SK-N-SH (cell line): ENCODE measurements at regions not wholly inside any gene's neighbourhood (a gene's known extent, or its start where the extent isn't known, plus 50 kb on each side); places are given as distances from the start of the nearest gene placed in this dataset.

Source experiments
- CTCF ChIA-PET: fragments of 300-600, 350-600 bp; formaldehyde crosslinking; extraction: SDS; loops from one replicate; lab custom pipeline; 2021; lab: Yijun Ruan, JAX
- POLR2A ChIA-PET: fragments of 350-600 bp; sonication (Branson Sonifier 250); formaldehyde crosslinking; extraction: SDS; loops from one replicate; lab custom pipeline; 2020; ENCODE audit warnings: antibody characterized with exemption, inconsistent platforms; lab: Yijun Ruan, JAX
- DNase-seq: peaks from one replicate; pipeline ENCODE4 v3.0.0; 2012
- H2AFZ ChIP-seq: fragments of 200-600 bp; sonication (generic); 2 replicates; pipeline ENCODE4 v1.8.1; 2016; ENCODE audit warnings: antibody characterized with exemption, mild to moderate bottlenecking, low read depth
- H3F3A ChIP-seq: fragments of 200-600 bp; sonication (generic); replicated peaks from 2 replicates; pipeline ENCODE3; 2016; ENCODE audit warnings: antibody characterized with exemption, mild to moderate bottlenecking; ENCODE audit not compliant: insufficient read depth
- H3K27ac ChIP-seq, 2 experiments: fragments of 200-500 bp in 1 of 2; fragments of 200-600 bp in 1 of 2; sonication (Bioruptor generic) in 1 of 2; sonication (generic), shearing (Covaris generic) in 1 of 2; 2 replicates each; pipeline versions ENCODE4 v1.5.1 to v1.6.1; 2014 to 2016; ENCODE audit warnings: low read depth in 2 of 2, inconsistent platforms in 1 of 2, low read length in 1 of 2, mild to moderate bottlenecking in 1 of 2, mixed read lengths in 1 of 2
- H3K27me3 ChIP-seq: fragments of 200-600 bp; sonication (generic), shearing (Covaris generic); 2 replicates; pipeline ENCODE4 v1.6.1; 2016; ENCODE audit warnings: mixed run types; ENCODE audit not compliant: insufficient read depth
- H3K36me3 ChIP-seq, 2 experiments: fragments of 200-500 bp in 1 of 2; fragments of 200-600 bp in 1 of 2; sonication (Bioruptor generic) in 1 of 2; sonication (generic) in 1 of 2; replicated peaks in 1 of 2; 2 replicates each; pipeline versions ENCODE3 to v1.5.1; 2014 to 2016; ENCODE audit warnings: low read length in 1 of 2, mild to moderate bottlenecking in 1 of 2; ENCODE audit not compliant: insufficient read depth in 2 of 2, control insufficient read depth in 1 of 2
- H3K4me1 ChIP-seq, 2 experiments: fragments of 200-500 bp in 1 of 2; fragments of 200-600 bp in 1 of 2; sonication (Bioruptor generic) in 1 of 2; sonication (generic), shearing (Covaris generic) in 1 of 2; 2 replicates each; pipeline versions ENCODE4 v1.5.1 to v1.6.1; 2014 to 2016; ENCODE audit warnings: low read depth in 1 of 2, low read length in 1 of 2, mixed run types in 1 of 2; ENCODE audit not compliant: insufficient read depth in 2 of 2, control insufficient read depth in 1 of 2
- H3K4me2 ChIP-seq: fragments of 200-600 bp; sonication (generic), shearing (Covaris generic); 2 replicates; pipeline ENCODE4 v1.6.1; 2017; ENCODE audit warnings: mixed run types
- H3K4me3 ChIP-seq, 2 experiments: fragments of 200-500 bp in 1 of 2; fragments of 200-600 bp in 1 of 2; sonication (Bioruptor generic) in 1 of 2; sonication (generic), shearing (Covaris generic) in 1 of 2; 2 replicates each; pipeline versions ENCODE4 v1.5.1 to v1.8.1; 2014 to 2016; ENCODE audit warnings: low read depth in 2 of 2, inconsistent platforms in 1 of 2, low read length in 1 of 2, mild to moderate bottlenecking in 1 of 2, mixed read lengths in 1 of 2, moderate library complexity in 1 of 2
- H3K79me2 ChIP-seq: fragments of 200-600 bp; sonication (generic); 2 replicates; pipeline ENCODE4 v1.8.1; 2017; ENCODE audit warnings: mild to moderate bottlenecking; ENCODE audit not compliant: insufficient read depth
- H3K9ac ChIP-seq: fragments of 200-600 bp; sonication (generic); 2 replicates; pipeline ENCODE4 v1.6.1; 2017; ENCODE audit warnings: mixed run types
- H3K9me2 ChIP-seq: fragments of 200-600 bp; sonication (generic); 2 replicates; pipeline ENCODE4 v1.6.1; 2017; ENCODE audit warnings: mixed run types
- H3K9me3 ChIP-seq: fragments of 200-600 bp; sonication (generic); 2 replicates; pipeline ENCODE4 v1.6.1; 2017; ENCODE audit warnings: mixed run types, mild to moderate bottlenecking, moderate library complexity
- H4K20me1 ChIP-seq: fragments of 200-600 bp; sonication (generic); 2 replicates; pipeline ENCODE4 v1.6.1; 2017; ENCODE audit warnings: mild to moderate bottlenecking, mixed run types; ENCODE audit not compliant: insufficient read depth
- ELF1 ChIP-seq: IDR thresholded peaks from 2 replicates; pipeline ENCODE4 v1.4.0; 2012
- EP300 ChIP-seq, 2 experiments: IDR thresholded peaks; 2 replicates each; pipeline versions ENCODE4 v1.4.0 to v1.6.1; 2012; ENCODE audit warnings: borderline replicate concordance in 1 of 2, low read depth in 1 of 2, low read length in 1 of 2
- FOXJ3 ChIP-seq: sonication (generic); formaldehyde crosslinking; IDR thresholded peaks from 2 replicates; pipeline ENCODE4 v1.5.1; 2020; ENCODE audit warnings: mild to moderate bottlenecking, missing genetic modification reagents
- FOXM1 ChIP-seq: IDR thresholded peaks from 2 replicates; pipeline ENCODE4 v1.4.0; 2012; ENCODE audit warnings: low read depth, mild to moderate bottlenecking
- GABPA ChIP-seq: IDR thresholded peaks from 2 replicates; pipeline ENCODE4 v1.4.0; 2012; ENCODE audit warnings: low read depth, mild to moderate bottlenecking
- MAX ChIP-seq: IDR thresholded peaks from 2 replicates; pipeline ENCODE4 v1.4.0; 2012; ENCODE audit warnings: low read depth
- MEF2A ChIP-seq: IDR thresholded peaks from 2 replicates; pipeline ENCODE4 v1.4.0; 2012; ENCODE audit warnings: low read depth, borderline replicate concordance
- NFIC ChIP-seq: IDR thresholded peaks from 2 replicates; pipeline ENCODE4 v1.4.0; 2012; ENCODE audit warnings: borderline replicate concordance
- PBX3 ChIP-seq: IDR thresholded peaks from 2 replicates; pipeline ENCODE4; 2012
- RAD21 ChIP-seq: IDR thresholded peaks from 2 replicates; pipeline ENCODE4 v1.6.1; 2012; ENCODE audit warnings: mild to moderate bottlenecking, low read length
- REST ChIP-seq: IDR thresholded peaks from 2 replicates; pipeline ENCODE4 v1.6.1; 2012; ENCODE audit warnings: mild to moderate bottlenecking, low read depth, low read length, moderate library complexity
- RXRA ChIP-seq: IDR thresholded peaks from 2 replicates; pipeline ENCODE4 v1.4.0; 2012; ENCODE audit warnings: low read depth, mild to moderate bottlenecking, borderline replicate concordance
- TEAD4 ChIP-seq: IDR thresholded peaks from 2 replicates; pipeline ENCODE4 v1.4.0; 2012; ENCODE audit warnings: mild to moderate bottlenecking, borderline replicate concordance; ENCODE audit not compliant: insufficient read depth
- YY1 ChIP-seq: IDR thresholded peaks from 2 replicates; pipeline ENCODE4 v1.4.0; 2012; ENCODE audit warnings: low read depth, mild to moderate bottlenecking
- WGBS: methylation state at CpG from one replicate; pipeline ENCODE4 v1.1.6; 2017; ENCODE audit warnings: low lambda C conversion rate; 5-methylcytosine and 5-hydroxymethylcytosine counted together

- Histone ChIP-seq H3K9ac (no peak overlapping the region), H3K9me3 (0 out of 2 replicates have a peak, but pooled peaks cover 6% of the 10 kb centered on the region), H3K4me3 (no peak overlapping the region), H3K36me3 (peaks cover 0 to 24% of the 10 kb centered on the region in 2 experiments), H3K9me2 (no peaks in the 10 kb centered on the region), H3K27me3 (no peaks in the 10 kb centered on the region), H3K79me2 (peaks cover 97% of the 10 kb centered on the region), H4K20me1 (no peaks in the 10 kb centered on the region), H3K4me2 (no peak overlapping the region), H3F3A (no peaks in the 10 kb centered on the region), H3K27ac (no peak overlapping the region), H3K4me1 (peaks cover 17 to 29% of the 10 kb centered on the region in 2 experiments), H2AFZ (no peak overlapping the region)
- WGBS: 97% methylated on average over 4 of the region's 4 CpGs
- POLR2A ChIA-PET: no interaction called here
- TF ChIP-seq NFIC: no peak
- TF ChIP-seq RAD21: no peak
- TF ChIP-seq FOXJ3: no peak
- TF ChIP-seq MEF2A: no peak
- TF ChIP-seq TEAD4: no peak
- TF ChIP-seq MAX: no peak
- TF ChIP-seq REST: no peak
- DNase-seq: no peak
- CTCF ChIA-PET: interaction anchor here (0.9 to 1.1 kb wide), 2 partner anchors 14 to 572 kb away, joined by 3 to 4 read pairs; no protein-coding TSS in a partner anchor
These were observed 334.1 kb upstream of the RGS6 start for GRCh38 chr14:71597955-71598660.

GRCh38 chr14:71600309-71600708 lies 331.9 kb upstream of the RGS6 start:
- peaks cover 5 to 14% of the 10 kb centered on the region in 2 experiments; a peak in 3 of 4 replicates for H3K4me1 ChIP-seq
- no peaks in the 10 kb centered on the region for H3F3A ChIP-seq
- ChIA-PET CTCF (no interaction called here), POLR2A (no interaction called here)
- no peaks in the 10 kb centered on the region for H3K27me3 ChIP-seq
- H3K9ac ChIP-seq: no peak overlapping the region
- H3K4me3 ChIP-seq: no peak overlapping the region
- no peak overlapping the region for H3K4me2 ChIP-seq
- peaks cover 95% of the 10 kb centered on the region for H3K79me2 ChIP-seq
- no peak overlapping the region for H2AFZ ChIP-seq
- H4K20me1 ChIP-seq: no peaks in the 10 kb centered on the region
- H3K9me3 ChIP-seq: 0 out of 2 replicates have a peak, but pooled peaks cover 6% of the 10 kb centered on the region
- no peak for DNase-seq
- TF ChIP-seq ELF1 (no peak), PBX3 (no peak), FOXM1 (no peak), RAD21 (no peak), EP300 (IDR thresholded peaks at IDR 0.05; ENCODE audit: borderline replicate concordance in 1 of 2, low read depth in 1 of 2, low read length in 1 of 2) (no peak), GABPA (no peak), YY1 (no peak), RXRA (no peak)
- H3K36me3 ChIP-seq: peaks cover 0 to 34% of the 10 kb centered on the region in 2 experiments
- no peaks in the 10 kb centered on the region for H3K9me2 ChIP-seq
- 78% methylated on average over 2 of the region's 2 CpGs for WGBS
- no peak overlapping the region for H3K27ac ChIP-seq
